ENCODE measurements at regions not wholly inside any gene's neighbourhood (a gene's known extent, or its start where the extent isn't known, plus 50 kb on each side); places are given as distances from the start of the nearest gene placed in this dataset.

- no peak for TF ChIP-seq POLR2A (IDR thresholded peaks at IDR 0.05)
- TF ChIP-seq POLR2AphosphoS5 (IDR thresholded peaks at IDR 0.05) = no peak
- no peak for TF ChIP-seq CTCF (IDR thresholded peaks at IDR 0.05)
- no peak for TF ChIP-seq EP300 (IDR thresholded peaks at IDR 0.05)
- no peak for DNase-seq (ENCODE audit: low spot score in 2 of 2)
- Histone ChIP-seq H3K27me3 (no peaks in the 10 kb centered on the region), H3K36me3 (no peaks in the 10 kb centered on the region), H3K9me3 (no peaks in the 10 kb centered on the region), H3K4me1 (no peaks in the 10 kb centered on the region), H3K4me3 (no peak overlapping the region), H3K27ac (no peak overlapping the region)
- WGBS = 91% methylated on average over 3 of the region's 3 CpGs
Measured at GRCh38 chr14:84404246-84404645, 1125.7 kb upstream of the FLRT2 start.

GRCh38 chr14:84409435-84409834 is 1120.5 kb upstream of the FLRT2 start:
- Histone ChIP-seq H3K27ac (no peak overlapping the region), H3K9me3 (no peaks in the 10 kb centered on the region), H3K27me3 (no peaks in the 10 kb centered on the region), H3K4me3 (no peak overlapping the region), H3K36me3 (no peaks in the 10 kb centered on the region), H3K4me1 (no peaks in the 10 kb centered on the region)
- no peak for TF ChIP-seq EP300 (IDR thresholded peaks at IDR 0.05)
- TF ChIP-seq POLR2A (IDR thresholded peaks at IDR 0.05) = no peak
- TF ChIP-seq POLR2AphosphoS5 (IDR thresholded peaks at IDR 0.05) = no peak
- TF ChIP-seq CTCF (IDR thresholded peaks at IDR 0.05) = no peak
- 51% methylated on average over 3 of the region's 3 CpGs for WGBS
- DNase-seq (ENCODE audit: low spot score in 2 of 2) = no peak

GRCh38 chr14:84410344-84410743 is 1119.6 kb upstream of the FLRT2 start:
- no peaks in the 10 kb centered on the region for H3K4me1 ChIP-seq
- no peaks in the 10 kb centered on the region for H3K36me3 ChIP-seq
- no peaks in the 10 kb centered on the region for H3K9me3 ChIP-seq
- H3K27ac ChIP-seq = no peak overlapping the region
- TF ChIP-seq EP300 (IDR thresholded peaks at IDR 0.05) (no peak), POLR2A (IDR thresholded peaks at IDR 0.05) (no peak), POLR2AphosphoS5 (IDR thresholded peaks at IDR 0.05) (no peak), CTCF (IDR thresholded peaks at IDR 0.05) (no peak)
- WGBS = 96% methylated on average over 3 of the region's 3 CpGs
- H3K4me3 ChIP-seq = no peak overlapping the region
- H3K27me3 ChIP-seq = no peaks in the 10 kb centered on the region
- DNase-seq (ENCODE audit: low spot score in 2 of 2) = no peak

- no peak for DNase-seq (ENCODE audit: low spot score in 2 of 2)
- no peak overlapping the region for H3K4me3 ChIP-seq
- H3K9me3 ChIP-seq = no peaks in the 10 kb centered on the region
- H3K36me3 ChIP-seq = no peaks in the 10 kb centered on the region
- no peaks in the 10 kb centered on the region for H3K27me3 ChIP-seq
- 54% methylated on average over 2 of the region's 2 CpGs for WGBS
- H3K27ac ChIP-seq = no peak overlapping the region
- no peaks in the 10 kb centered on the region for H3K4me1 ChIP-seq
- TF ChIP-seq EP300 (IDR thresholded peaks at IDR 0.05) (no peak), CTCF (IDR thresholded peaks at IDR 0.05) (no peak), POLR2AphosphoS5 (IDR thresholded peaks at IDR 0.05) (no peak), POLR2A (IDR thresholded peaks at IDR 0.05) (no peak)
Measured at GRCh38 chr14:84420221-84420620, 1109.7 kb upstream of the FLRT2 start.

- Histone ChIP-seq H3K4me3 (no peak overlapping the region), H3K4me1 (no peaks in the 10 kb centered on the region), H3K9me3 (no peaks in the 10 kb centered on the region), H3K27me3 (no peaks in the 10 kb centered on the region), H3K27ac (no peak overlapping the region), H3K36me3 (no peaks in the 10 kb centered on the region)
- DNase-seq (ENCODE audit: low spot score in 2 of 2) = no peak
- no peak for TF ChIP-seq POLR2AphosphoS5 (IDR thresholded peaks at IDR 0.05)
- no peak for TF ChIP-seq CTCF (IDR thresholded peaks at IDR 0.05)
- TF ChIP-seq EP300 (IDR thresholded peaks at IDR 0.05) = no peak
- no peak for TF ChIP-seq POLR2A (IDR thresholded peaks at IDR 0.05)
Measured at GRCh38 chr14:84421621-84422020, 1108.3 kb upstream of the FLRT2 start.
